ENCODE measurements at regions not wholly inside any gene's neighbourhood (a gene's known extent, or its start where the extent isn't known, plus 50 kb on each side); places are given as distances from the start of the nearest gene placed in this dataset.

DNA sequence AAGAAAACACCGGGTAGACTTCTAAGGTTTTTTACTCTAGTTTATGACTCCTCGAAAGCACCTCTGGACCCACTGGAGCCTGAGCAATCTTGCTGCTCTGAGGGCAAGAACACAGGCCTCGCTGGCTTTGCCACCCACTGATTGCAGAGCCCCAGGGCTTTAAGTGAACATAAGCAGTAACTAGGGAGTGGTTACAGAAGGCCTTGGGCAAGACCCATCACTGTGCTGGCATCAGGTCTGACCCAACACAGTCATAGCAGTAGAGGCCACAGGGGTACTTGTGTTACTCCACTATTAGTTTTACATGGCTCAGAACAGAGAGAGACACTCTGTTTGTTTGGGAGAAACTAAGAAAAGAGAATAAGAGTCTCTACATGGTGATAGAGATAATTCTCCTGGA is 684.5 kb downstream of the FAM181B start:
- Histone ChIP-seq H3K9me3 (no peaks in the 10 kb centered on the region), H3K36me3 (no peaks in the 10 kb centered on the region), H3K4me3 (no peak overlapping the region), H3K27me3 (no peaks in the 10 kb centered on the region), H3K4me1 (no peaks in the 10 kb centered on the region), H3K27ac (no peak overlapping the region)
- no peak for DNase-seq
- TF ChIP-seq POLR2A (IDR thresholded peaks at IDR 0.05): no peak
- TF ChIP-seq, protein P1, sequence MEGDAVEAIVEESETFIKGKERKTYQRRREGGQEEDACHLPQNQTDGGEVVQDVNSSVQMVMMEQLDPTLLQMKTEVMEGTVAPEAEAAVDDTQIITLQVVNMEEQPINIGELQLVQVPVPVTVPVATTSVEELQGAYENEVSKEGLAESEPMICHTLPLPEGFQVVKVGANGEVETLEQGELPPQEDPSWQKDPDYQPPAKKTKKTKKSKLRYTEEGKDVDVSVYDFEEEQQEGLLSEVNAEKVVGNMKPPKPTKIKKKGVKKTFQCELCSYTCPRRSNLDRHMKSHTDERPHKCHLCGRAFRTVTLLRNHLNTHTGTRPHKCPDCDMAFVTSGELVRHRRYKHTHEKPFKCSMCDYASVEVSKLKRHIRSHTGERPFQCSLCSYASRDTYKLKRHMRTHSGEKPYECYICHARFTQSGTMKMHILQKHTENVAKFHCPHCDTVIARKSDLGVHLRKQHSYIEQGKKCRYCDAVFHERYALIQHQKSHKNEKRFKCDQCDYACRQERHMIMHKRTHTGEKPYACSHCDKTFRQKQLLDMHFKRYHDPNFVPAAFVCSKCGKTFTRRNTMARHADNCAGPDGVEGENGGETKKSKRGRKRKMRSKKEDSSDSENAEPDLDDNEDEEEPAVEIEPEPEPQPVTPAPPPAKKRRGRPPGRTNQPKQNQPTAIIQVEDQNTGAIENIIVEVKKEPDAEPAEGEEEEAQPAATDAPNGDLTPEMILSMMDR (IDR thresholded peaks at IDR 0.05): no peak

DNA sequence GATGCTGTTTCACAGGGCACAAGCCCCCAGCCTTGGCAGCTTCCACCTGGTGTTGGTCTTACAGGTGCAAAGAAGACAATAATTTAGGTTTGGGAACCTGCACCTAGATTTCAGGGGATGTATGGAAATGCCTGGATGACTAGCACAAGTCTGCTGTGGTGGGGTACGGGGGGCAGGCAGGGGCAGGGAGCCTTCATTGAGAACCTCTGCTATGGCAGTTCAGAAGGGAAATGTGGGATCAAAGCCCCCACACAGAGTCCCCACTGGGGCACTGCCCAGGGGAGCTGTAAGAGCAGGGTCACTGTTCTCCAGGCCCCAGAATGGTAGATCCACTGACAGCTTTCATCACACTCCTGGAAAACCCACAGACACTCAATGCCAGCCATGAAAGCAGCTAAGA is 686.5 kb downstream of the FAM181B start:
- no peak for DNase-seq
- no peak for TF ChIP-seq POLR2A (IDR thresholded peaks at IDR 0.05)
- TF ChIP-seq, protein P1 (IDR thresholded peaks at IDR 0.05): no peak
- H3K27me3 ChIP-seq: no peaks in the 10 kb centered on the region
- no peaks in the 10 kb centered on the region for H3K4me1 ChIP-seq
- no peaks in the 10 kb centered on the region for H3K9me3 ChIP-seq
- H3K4me3 ChIP-seq: no peak overlapping the region
- H3K27ac ChIP-seq: no peak overlapping the region
- no peaks in the 10 kb centered on the region for H3K36me3 ChIP-seq

DNA sequence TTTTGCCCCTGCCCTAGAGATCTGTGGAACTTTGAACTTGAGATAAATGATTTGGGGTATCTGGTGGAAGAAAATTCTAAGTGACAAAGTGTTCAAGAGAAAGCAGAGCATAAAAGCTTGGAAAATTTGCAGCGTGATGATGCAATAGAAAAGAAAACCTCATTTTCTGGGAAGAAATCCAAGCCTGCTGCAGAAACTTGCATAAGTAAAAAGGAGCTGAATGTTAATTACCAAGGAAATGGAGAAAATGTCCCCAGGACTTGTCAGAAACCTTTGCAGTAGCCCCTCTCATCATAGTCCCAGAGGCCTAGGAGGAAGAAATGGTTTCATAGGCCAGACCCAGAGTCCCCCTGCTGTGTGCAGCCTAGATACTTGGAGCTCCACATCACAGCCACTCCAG is 686.9 kb downstream of the FAM181B start:
- TF ChIP-seq, protein P1 (IDR thresholded peaks at IDR 0.05): no peak
- TF ChIP-seq POLR2A (IDR thresholded peaks at IDR 0.05): no peak

DNA sequence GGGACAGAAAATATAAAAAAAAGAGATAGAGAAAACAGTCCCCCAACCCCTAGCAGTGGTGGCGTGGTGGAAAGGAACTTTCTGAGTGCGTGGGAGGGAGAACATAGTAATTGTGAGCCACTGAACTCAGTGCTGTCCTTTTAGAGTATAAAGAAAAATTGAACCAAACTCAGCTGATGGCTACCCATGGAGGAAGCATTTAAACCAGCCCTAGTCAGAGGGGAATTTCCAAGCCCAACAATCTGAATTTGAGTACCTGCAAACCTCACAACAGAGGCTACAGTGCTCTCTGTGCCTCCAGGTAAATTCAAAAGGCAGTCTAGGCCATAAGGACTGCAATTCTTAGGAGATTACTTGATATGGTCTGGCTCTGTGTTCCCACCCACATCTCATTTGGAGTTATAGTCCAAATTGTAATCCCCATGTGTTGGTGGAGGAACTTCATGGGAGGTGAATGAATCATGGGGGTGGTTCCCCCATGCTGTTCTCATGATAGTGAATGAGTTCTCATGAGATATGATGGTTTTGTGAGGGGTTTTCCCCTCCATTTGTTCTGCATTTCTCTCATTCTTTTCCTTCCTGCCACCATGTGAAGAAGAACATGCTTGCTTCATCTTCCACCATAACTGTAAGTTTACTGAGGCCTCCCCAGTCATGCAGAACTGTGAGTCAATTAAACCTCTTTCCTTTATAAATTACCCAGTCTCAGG is 687.8 kb downstream of the FAM181B start:
- no peaks in the 10 kb centered on the region for H3K9me3 ChIP-seq
- no peak overlapping the region for H3K27ac ChIP-seq
- no peaks in the 10 kb centered on the region for H3K27me3 ChIP-seq
- no peaks in the 10 kb centered on the region for H3K4me1 ChIP-seq
- TF ChIP-seq POLR2A (IDR thresholded peaks at IDR 0.05): no peak
- TF ChIP-seq, protein P1 (IDR thresholded peaks at IDR 0.05): no peak
- H3K4me3 ChIP-seq: no peak overlapping the region
- DNase-seq: no peak
- H3K36me3 ChIP-seq: no peaks in the 10 kb centered on the region

More for the DNA sequence above, 686.9 kb downstream of the FAM181B start:
- no peaks in the 10 kb centered on the region for H3K9me3 ChIP-seq
- H3K27ac ChIP-seq: no peak overlapping the region
- no peaks in the 10 kb centered on the region for H3K36me3 ChIP-seq
- H3K4me1 ChIP-seq: no peaks in the 10 kb centered on the region
- no peak overlapping the region for H3K4me3 ChIP-seq
- H3K27me3 ChIP-seq: no peaks in the 10 kb centered on the region
- DNase-seq: no peak

DNA sequence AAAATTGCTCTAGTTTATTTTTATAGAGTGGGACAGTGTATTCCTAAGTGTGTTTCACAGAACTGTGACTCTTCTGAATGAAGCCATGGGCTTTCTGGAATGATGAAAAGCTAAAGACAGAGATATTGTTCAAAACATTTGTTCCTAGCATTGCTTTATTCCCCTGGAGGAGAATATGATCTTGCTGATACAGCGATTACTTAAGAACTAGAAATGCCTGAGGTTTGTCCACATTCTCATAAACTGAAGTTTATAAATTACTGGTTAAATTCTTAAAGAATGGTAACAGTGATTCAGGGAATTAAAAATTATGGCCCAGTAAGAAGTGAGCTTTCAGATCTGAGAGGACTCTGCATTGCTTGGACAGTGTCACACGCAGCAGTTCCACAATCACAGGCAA is 690.3 kb downstream of the FAM181B start:
- H3K27ac ChIP-seq: no peak overlapping the region
- H3K27me3 ChIP-seq: no peaks in the 10 kb centered on the region
- H3K4me3 ChIP-seq: no peak overlapping the region
- no peaks in the 10 kb centered on the region for H3K9me3 ChIP-seq
- DNase-seq: no peak
- TF ChIP-seq, protein P1 (IDR thresholded peaks at IDR 0.05): no peak
- TF ChIP-seq POLR2A (IDR thresholded peaks at IDR 0.05): no peak
- H3K36me3 ChIP-seq: no peaks in the 10 kb centered on the region
- no peaks in the 10 kb centered on the region for H3K4me1 ChIP-seq

DNA sequence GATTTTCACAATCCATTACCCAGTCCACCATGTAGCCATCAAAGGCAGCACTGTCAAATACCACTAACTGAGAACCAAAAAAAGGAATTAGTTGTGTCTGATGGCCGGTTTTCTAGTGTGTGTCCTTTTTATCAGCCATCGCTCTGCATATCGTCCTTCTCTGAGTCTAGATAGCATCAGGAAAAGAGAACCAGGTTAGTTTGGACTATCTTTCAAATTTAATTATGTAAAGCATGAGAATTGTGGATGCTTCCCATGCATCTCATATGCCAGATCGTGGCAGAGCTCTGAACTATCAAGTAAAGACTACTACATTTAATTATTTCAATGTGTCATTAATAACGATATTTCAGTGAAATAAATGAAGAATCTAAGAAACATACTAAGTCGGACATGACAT is 691.9 kb downstream of the FAM181B start:
- Histone ChIP-seq H3K9me3 (no peaks in the 10 kb centered on the region), H3K27ac (no peak overlapping the region), H3K4me1 (no peaks in the 10 kb centered on the region), H3K4me3 (no peak overlapping the region), H3K27me3 (no peaks in the 10 kb centered on the region), H3K36me3 (no peaks in the 10 kb centered on the region)
- TF ChIP-seq POLR2A (IDR thresholded peaks at IDR 0.05): no peak
- TF ChIP-seq, protein P1 (IDR thresholded peaks at IDR 0.05): no peak
- DNase-seq: no peak

All from Peyer's patch (tissue), 4 donors.